GM18519 (cell line): ENCODE measurements at regions not wholly inside any gene's neighbourhood (a gene's known extent, or its start where the extent isn't known, plus 50 kb on each side); places are given as distances from the start of the nearest gene placed in this dataset.
"Not testable (repeated sequence)": the region's sequence is repeated elsewhere in the genome, so short reads cannot be mapped to it uniquely, and the experiment has no call there.

Experiments used
- ATAC-seq: cut with Tn5 transposase; IDR thresholded peaks from one replicate; pipeline ENCODE4 v1.9.1; 2021; ENCODE audit warnings: mild to moderate bottlenecking, moderate library complexity; ENCODE audit not compliant: unreplicated experiment, low FRiP score

DNA sequence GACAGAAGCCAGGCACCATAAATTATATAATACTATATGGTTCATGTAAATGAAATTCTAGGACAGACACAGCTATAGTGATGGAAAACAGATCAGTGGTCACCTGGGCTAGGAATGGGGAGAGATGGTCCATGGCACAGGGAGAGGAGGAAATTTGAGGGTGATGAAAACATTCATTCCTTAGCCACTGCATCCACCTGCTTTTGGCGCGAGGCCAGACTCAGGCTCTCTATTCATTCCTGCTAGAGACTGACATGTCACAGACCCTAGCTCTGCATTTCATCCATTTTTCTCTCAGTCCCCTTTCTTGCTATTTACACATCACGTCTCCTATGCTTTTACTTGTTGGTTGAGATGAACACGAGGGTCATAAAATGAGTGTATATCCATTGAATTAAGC, 628.3 kb upstream of the SLC10A2 start:
- ATAC-seq: no peak

- no peak for ATAC-seq
Measured at GRCh38 chr13:103694033-103694432, 627.8 kb upstream of the SLC10A2 start.

DNA sequence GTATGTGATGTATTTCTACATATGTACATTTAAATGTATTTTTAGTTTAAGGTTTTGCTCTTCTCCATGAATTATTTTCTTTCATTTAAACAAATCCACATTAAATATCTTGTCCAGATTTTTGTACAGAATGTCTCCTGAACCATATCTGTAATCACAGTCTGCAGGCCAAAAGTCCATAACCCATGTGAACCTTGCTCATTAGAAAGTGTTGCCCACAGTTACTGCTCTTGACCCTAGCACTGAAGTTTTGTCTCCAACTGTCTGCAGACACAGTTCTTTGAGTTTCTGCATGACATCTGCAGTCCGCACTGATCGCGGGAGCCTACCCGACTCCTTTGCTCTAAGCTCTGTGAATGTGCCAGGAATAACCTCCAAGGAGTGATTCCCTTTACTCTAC, 626.2 kb upstream of the SLC10A2 start:
- no peak for ATAC-seq

DNA sequence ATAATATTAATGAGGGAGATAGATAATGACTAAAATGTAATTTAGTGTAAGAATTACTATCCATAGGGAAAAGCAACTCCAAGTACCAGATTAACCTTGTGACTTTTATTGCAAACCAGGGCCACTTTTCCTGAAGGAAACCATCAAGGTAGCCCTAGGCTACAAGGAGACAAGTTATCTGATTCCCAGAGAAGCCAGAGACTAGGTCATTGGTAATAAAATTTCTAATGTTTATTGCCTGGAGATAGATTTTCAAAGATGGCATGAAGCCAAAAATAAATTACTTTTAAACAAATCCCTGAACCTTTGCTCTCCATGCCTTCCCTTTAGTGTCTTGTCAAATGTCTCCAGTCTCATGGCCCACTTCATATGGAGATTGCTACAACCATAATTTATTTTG, 610.1 kb upstream of the SLC10A2 start:
- no peak for ATAC-seq

GRCh38 chr13:103671547-103671946, 605.3 kb upstream of the SLC10A2 start:
- ATAC-seq: no peak

DNA sequence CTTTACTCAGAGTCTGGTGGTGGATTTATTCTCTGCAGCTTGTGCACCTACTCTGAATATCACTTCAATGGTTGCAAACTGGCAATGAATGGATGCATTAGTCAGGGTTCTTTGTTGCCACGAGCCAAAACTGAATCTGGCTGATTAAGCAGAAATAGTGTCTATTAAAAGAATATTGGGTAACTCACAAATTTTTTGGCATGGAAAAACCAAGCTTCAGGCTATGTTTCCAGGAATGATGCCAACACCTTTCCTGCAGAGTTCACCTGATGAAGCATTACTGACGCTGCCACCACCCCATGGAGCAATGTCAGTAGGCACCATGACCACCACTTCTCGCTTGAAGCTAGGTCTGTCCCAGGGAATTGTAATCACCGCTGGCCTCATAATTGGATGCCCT, 597.8 kb upstream of the SLC10A2 start:
- ATAC-seq: no peak

- ATAC-seq: no peak
Measured at GRCh38 chr13:103656311-103656710, 590.1 kb upstream of the SLC10A2 start.

DNA sequence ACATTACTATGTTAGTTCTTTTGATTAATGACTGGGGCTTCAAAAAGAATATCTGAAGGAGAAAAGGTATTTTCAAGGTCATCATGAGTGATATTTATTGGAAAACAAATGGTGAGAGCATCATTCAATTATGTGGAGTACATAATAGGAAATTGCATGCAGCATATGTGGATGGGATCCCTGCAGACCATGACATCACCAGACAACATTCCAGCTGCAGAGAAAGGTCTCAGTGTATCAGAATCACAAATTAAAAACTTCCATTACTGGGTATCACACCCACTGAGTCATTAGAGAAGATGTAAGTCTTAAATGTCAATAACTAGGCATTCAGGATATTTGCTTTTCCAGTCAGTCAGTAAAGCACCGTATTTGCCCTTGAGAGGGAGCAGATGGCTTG, 574.4 kb upstream of the SLC10A2 start:
- no peak for ATAC-seq

DNA sequence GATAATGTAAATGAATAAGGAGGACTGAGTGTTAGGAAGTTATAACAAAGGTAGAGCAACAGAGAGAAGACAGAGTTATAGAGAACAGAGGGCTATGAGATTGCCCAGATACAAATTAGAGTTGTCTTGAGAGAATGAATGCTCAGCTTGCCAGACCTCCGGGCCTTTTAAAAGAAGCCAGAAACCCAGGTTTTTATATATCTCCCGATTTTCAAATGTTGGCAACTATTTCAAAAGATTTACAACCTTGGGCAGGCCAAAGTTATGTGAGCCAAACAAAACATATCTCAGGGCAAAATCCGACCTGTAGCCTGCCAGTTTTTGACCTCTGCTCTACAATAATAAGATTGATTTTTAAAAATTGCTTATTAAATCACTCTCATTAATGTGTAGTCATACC, 573.1 kb upstream of the SLC10A2 start:
- no peak for ATAC-seq

GRCh38 chr13:103638706-103639105, 572.5 kb upstream of the SLC10A2 start:
- no peak for ATAC-seq

GRCh38 chr13:103634066-103634465, 567.8 kb upstream of the SLC10A2 start:
- ATAC-seq: no peak

- no peak for ATAC-seq
Measured at GRCh38 chr13:103625194-103625593, 559.0 kb upstream of the SLC10A2 start.

DNA sequence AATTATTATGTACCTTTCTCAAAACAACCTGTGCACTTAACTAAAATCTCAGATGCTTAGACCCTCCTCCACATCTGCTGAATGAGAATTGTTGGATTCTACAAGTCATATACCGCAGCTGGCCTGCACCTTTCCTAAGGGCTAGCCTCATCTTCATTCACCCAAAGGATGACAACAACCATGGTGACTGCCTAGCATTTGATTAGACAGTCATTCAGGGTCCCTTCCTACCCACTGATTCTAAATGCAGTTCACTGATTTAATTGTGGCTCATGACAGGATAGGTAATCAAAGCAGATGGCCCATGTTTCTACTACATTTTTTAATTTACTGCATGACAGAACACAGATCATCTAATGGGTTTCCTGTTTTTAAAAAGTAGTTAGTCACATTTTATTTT, 551.9 kb upstream of the SLC10A2 start:
- no peak for ATAC-seq

GRCh38 chr13:103615771-103616170, 549.6 kb upstream of the SLC10A2 start:
- no peak for ATAC-seq

- no peak for ATAC-seq
Measured at GRCh38 chr13:103614761-103615160, 548.5 kb upstream of the SLC10A2 start.

DNA sequence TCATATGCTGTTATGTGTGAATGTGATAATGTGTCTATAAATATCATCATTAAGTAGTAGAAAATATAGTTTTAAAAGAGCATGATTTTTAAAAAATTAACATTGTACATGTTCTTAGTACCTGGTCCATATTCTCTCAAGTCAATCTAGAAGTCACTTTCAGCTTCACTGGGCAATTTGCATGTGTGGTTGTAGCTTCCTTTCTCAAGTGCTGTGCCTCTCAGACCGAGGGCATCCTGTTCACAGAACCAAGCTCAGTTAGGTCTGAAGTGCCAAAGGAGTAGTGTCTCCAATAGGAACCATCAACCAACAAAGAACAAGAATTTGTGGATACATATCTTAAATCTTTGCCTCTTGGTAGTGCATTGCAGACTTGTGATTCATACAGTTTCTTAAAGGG, 541.8 kb upstream of the SLC10A2 start:
- no peak for ATAC-seq

DNA sequence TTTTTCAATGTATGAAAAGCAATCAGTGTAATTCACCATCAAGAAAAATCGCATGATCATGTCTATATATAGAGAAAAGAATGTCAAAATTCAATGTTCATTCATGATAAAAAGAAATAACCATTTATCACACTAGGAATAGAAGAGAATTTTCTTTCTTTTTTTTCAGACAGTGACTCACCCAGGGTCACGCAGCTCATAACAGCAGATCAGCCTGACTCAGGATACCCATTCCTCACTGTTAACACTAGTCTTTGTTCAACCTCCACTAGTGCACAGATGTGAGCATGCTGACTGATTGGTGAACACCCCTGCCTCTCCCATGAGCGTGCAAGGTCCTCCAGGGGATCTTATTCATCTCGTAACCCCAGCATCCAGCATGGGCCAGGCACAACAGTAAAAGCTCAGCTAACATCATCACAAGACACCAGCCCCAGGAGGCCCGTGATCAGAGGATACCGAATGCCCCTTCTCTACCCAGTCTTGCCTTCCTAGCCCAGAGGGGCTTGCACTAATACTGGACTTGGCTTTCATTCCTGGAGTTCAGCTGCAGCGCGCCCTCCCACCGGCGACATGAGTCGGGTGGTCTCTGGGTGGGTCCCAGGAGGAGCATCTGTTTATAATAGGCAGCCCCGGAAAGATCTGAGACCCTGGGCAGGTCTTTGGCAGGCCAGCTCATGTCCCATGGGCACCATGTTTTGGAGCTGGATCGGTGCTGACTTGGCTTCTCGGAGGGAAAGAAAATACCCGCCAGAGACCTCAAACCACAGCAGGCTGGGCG, 539.5 kb upstream of the SLC10A2 start:
- no peak for ATAC-seq

DNA sequence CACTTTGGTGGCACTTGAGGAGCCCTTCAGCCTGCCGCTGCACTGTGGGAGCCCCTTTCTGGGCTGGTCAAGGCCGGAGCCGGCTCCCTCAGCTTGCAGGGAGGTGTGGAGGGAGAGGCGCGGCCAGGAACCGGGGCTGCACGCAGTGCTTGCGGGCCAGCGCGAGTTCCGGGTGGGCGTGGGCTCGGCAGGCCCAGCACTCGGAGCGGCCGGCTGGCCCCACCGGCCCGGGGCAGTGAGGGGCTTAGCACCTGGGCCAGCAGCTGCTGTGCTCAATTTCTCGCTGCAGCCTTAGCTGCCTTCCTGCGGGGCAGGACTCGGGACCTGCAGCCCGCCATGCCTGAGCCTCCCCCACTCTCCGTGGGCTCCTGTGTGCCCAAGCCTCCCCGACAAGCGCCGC, 533.7 kb upstream of the SLC10A2 start:
- ATAC-seq: not testable (repeated sequence)

GRCh38 chr13:103598671-103599070, 532.5 kb upstream of the SLC10A2 start:
- no peak for ATAC-seq

- no peak for ATAC-seq
Measured at GRCh38 chr13:103573446-103573845, 507.2 kb upstream of the SLC10A2 start.

DNA sequence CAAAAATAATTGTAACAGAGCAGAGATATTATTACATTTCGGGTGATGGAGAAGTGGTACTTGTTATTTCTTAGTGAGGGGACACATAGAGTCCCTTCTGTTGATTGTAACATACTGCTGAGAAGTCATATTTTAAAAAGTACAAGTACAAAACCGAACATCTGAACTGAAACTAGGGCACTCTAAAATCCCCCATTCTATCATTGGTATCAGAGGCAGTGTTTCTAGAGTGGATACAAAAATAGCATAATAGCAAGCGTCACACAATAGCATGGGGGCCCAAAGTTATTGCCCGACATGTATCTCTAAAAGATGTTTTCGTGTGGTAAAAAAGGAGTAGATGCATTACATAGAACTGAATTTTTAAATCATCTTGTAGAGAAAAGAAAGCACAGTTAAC, 502.1 kb upstream of the SLC10A2 start:
- peak; percentile 78 for ATAC-seq

GRCh38 chr13:103557878-103558277, 491.7 kb upstream of the SLC10A2 start:
- no peak for ATAC-seq

- no peak for ATAC-seq
Measured at GRCh38 chr13:103556681-103557080, 490.5 kb upstream of the SLC10A2 start.
